ENCODE measurements at regions not wholly inside any gene's neighbourhood (a gene's known extent, or its start where the extent isn't known, plus 50 kb on each side); places are given as distances from the start of the nearest gene placed in this dataset.

DNA sequence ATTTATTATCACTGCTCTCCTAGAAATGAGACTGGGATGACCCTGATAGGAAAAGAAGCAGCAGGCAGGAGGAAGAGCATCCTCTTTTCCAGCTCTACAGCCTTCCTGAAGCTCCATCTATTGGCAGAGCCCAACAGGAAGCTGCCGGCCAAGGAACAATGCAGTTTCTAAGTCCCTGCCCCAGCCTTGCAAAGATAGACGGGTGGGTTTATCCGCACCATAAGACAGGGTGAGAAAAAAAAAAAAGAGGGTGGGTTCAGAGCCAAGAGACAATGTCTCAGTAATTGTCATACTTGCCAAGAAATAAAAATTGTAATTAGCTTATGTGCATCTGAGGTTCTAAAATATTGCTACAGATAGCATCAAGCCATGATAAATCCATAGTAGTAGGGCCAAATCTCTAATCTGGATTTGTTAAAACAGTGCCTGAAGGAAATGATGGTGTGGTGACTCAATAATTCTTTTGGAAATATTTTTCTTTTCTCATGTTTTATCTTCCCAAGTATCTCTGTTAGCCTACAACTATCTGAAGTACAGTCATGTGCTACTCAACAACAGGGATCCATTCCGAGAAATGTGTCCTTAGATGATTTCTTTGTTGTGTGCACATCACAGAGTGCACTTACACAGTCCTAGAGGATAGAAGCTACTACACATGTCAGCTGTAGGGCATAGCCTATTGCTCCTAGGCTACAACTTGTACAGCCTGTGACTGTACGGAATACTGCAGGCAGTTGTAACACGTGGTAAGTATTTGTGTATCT lies 242.9 kb upstream of the CXCL12 start:
- H3K4me3 Mint-ChIP-seq, result no peak overlapping the region

DNA sequence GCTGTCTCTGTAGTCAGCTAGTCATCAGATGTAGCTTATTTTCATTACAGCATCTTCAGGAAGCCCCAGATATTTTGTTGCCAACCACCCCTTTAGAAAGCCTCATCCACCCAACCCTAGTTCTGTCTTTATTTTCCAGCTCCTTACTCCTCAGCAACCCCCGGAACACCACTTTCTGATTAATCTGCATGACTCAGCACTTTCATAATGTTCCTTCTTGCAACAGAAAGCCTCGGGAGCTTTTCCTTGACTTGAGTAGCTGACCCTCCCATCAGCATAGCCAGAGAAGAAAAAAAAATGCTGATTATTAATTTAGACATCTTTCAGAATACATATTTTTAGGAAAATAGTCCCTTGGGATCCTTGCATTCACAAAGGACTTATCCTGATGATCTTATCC lies 244.0 kb upstream of the CXCL12 start:
- Mint-ChIP-seq H3K9me3 (peaks cover 0 to 5% (median 0%) of the 10 kb centered on the region in 6 donors), H3K4me3 (no peak overlapping the region), H3K36me3 (no peaks in the 10 kb centered on the region)

More for the DNA sequence above, 242.9 kb upstream of the CXCL12 start:
- Mint-ChIP-seq H3K36me3 (no peaks in the 10 kb centered on the region), H3K9me3 (peaks cover 0 to 5% (median 0%) of the 10 kb centered on the region in 6 donors), H3K4me1 (no peaks in the 10 kb centered on the region), H3K27me3 (ENCODE audit: low read depth in 3 of 3) (peaks cover 0 to 5% (median 2%) of the 10 kb centered on the region in 3 donors), H3K27ac (no peak overlapping the region)
- no peak for DNase-seq

GRCh38 chr10:44635176-44635575 lies 250.3 kb upstream of the CXCL12 start:
- H3K4me3 Mint-ChIP-seq, result no peak overlapping the region
- DNase-seq, result no peak
- peaks cover 0 to 8% (median 3%) of the 10 kb centered on the region in 6 donors for H3K9me3 Mint-ChIP-seq
- peaks cover 0 to 8% (median 0%) of the 10 kb centered on the region in 3 donors for H3K27me3 Mint-ChIP-seq (ENCODE audit: low read depth in 3 of 3)
- no peaks in the 10 kb centered on the region for H3K36me3 Mint-ChIP-seq
- H3K27ac Mint-ChIP-seq, result no peak overlapping the region
- no peaks in the 10 kb centered on the region for H3K4me1 Mint-ChIP-seq

More for the DNA sequence above, 244.0 kb upstream of the CXCL12 start:
- Mint-ChIP-seq H3K27ac (no peak overlapping the region), H3K4me1 (no peaks in the 10 kb centered on the region), H3K27me3 (ENCODE audit: low read depth in 3 of 3) (peaks cover 0 to 6% (median 2%) of the 10 kb centered on the region in 3 donors)
- DNase-seq, result no peak

DNA sequence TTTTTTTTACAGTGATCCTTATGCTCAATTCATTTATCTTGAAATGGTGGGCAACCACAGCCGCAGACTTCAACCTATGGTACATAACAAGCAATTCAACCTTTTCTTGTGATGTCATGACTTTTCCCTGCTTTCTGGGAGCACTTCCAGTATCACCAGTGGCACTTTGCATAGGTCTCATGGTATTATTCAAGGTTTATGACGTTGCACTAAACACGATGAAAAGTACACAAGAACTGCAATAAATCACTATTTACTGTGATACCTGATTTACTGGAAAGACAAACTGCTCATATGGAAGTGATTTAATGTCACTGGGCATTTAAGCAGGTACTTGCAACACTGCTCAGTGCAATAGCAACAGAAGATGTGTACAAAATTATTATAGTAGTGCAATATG lies 251.7 kb upstream of the CXCL12 start:
- Mint-ChIP-seq H3K27ac (no peak overlapping the region), H3K4me1 (no peaks in the 10 kb centered on the region), H3K9me3 (peaks cover 0 to 8% (median 3%) of the 10 kb centered on the region in 6 donors), H3K4me3 (no peak overlapping the region), H3K36me3 (no peaks in the 10 kb centered on the region), H3K27me3 (ENCODE audit: low read depth in 3 of 3) (peaks cover 0 to 6% (median 0%) of the 10 kb centered on the region in 3 donors)
- no peak for DNase-seq

DNA sequence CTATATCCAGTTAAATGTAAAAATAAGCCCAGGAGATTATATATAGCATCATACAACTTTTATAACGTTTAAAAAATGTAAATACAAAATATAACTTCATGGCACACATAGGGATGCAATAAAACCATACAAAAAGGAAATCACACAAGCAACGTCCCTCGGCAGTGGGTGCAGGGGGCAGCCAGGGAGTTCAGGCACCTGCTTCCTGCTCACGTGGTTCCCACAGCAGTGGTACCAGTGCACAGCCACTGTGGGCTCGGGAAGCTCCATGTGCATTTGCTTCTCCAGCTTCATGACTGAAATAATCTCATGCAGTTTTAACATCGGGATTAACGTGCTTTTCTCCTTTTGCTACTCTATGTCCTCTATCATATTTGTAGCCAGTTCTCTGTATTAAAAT lies 255.5 kb upstream of the CXCL12 start:
- Mint-ChIP-seq H3K9me3 (peaks cover 0 to 11% (median 3%) of the 10 kb centered on the region in 6 donors), H3K27ac (no peak overlapping the region), H3K4me3 (no peak overlapping the region), H3K4me1 (no peaks in the 10 kb centered on the region), H3K36me3 (no peaks in the 10 kb centered on the region), H3K27me3 (ENCODE audit: low read depth in 3 of 3) (peaks cover 0 to 9% (median 1%) of the 10 kb centered on the region in 3 donors)
- DNase-seq, result no peak

GRCh38 chr10:44647473-44647872 lies 262.6 kb upstream of the CXCL12 start:
- no peak for DNase-seq
- H3K36me3 Mint-ChIP-seq, result no peaks in the 10 kb centered on the region
- H3K27ac Mint-ChIP-seq, result no peak overlapping the region
- peaks cover 0 to 6% (median 1%) of the 10 kb centered on the region in 3 donors for H3K27me3 Mint-ChIP-seq (ENCODE audit: low read depth in 3 of 3)
- no peaks in the 10 kb centered on the region for H3K4me1 Mint-ChIP-seq
- peaks cover 0 to 8% (median 1%) of the 10 kb centered on the region in 6 donors for H3K9me3 Mint-ChIP-seq
- H3K4me3 Mint-ChIP-seq, result no peak overlapping the region

DNA sequence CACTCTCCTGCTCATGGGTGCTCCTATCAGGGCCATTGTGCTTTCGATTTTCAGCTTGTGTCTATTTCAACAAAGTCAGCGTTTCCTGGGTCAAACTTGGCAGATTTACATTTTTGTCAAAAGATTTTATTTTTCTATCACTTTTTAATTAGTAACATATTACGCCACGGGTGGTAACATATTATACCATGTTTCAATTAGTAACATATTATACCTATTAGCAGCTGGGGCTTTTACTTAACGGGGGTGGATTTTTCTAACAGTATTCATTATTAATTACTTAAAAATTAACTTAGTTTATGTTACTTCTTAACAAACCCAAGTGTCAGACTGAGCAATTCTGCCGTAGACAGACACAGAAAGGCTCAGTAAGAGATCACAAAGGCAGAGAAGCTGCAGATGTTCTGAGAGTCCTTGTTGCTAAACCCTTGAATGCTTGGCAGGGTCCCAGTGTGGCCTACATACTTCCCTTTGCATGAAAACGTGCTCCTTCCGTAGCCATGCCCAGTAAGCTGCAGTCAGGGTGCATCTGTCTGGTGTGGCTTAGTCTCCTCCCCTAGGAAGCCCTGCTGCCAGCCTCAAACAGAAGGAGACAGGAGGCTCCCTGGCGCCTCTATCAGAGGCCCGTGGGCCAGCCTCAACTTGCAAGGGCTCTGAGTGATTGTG lies 263.1 kb upstream of the CXCL12 start:
- Mint-ChIP-seq H3K27me3 (ENCODE audit: low read depth in 3 of 3) (peaks cover 0 to 6% (median 1%) of the 10 kb centered on the region in 3 donors), H3K27ac (no peak overlapping the region), H3K9me3 (peaks cover 0 to 8% (median 0%) of the 10 kb centered on the region in 6 donors), H3K36me3 (no peaks in the 10 kb centered on the region), H3K4me1 (no peaks in the 10 kb centered on the region), H3K4me3 (no peak overlapping the region)
- no peak for DNase-seq

DNA sequence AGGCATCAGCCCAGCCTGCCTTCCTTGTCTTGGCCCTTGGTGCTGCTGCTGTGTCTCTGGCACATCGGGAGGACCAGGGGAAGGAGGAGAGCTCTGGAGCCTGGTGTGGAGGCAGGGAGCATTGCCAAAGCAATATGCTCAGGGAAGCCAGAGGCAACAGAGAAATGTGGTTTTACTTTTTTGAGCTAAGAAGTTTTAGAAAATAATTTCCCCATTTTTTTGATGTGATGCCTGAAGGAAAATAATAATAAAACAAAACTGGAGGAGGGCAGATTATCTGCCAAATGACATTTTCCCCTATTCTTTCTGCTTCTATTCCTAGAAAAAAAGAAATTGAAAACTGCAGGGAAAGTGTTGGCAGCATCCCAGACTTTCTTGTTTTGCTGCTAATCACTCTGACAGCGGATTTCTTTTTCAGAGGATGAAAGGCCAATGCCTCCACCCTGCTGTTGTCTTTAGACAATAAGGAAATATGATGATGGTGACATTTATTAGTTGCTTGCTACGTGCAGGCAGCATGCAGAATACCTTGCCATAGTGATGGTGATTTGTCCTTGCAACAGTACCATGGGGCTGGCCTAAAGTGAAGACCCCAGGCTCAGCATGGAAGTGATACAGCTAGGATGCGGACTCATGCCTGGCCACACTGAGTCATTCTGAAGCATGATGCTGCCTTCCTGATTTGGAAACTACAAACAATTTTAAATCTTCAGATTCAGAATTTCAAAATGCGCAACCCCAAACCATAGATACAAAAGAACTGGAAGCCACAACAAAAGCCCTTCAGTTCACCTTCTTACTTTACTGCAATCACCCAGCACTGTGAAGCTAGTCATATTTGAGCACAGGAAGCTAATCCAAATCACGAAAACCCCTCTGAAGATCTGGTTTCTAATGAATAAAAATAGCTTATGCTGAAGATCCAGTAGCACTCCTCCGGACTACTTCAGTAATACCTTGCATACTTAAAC lies 260.2 kb upstream of the TMEM72 start:
- Mint-ChIP-seq H3K27ac (no peak overlapping the region), H3K4me1 (no peaks in the 10 kb centered on the region), H3K9me3 (no peaks in the 10 kb centered on the region), H3K27me3 (ENCODE audit: low read depth in 3 of 3) (peaks cover 0 to 2% (median 0%) of the 10 kb centered on the region in 3 donors), H3K36me3 (no peaks in the 10 kb centered on the region), H3K4me3 (no peak overlapping the region)
- no peak for DNase-seq

DNA sequence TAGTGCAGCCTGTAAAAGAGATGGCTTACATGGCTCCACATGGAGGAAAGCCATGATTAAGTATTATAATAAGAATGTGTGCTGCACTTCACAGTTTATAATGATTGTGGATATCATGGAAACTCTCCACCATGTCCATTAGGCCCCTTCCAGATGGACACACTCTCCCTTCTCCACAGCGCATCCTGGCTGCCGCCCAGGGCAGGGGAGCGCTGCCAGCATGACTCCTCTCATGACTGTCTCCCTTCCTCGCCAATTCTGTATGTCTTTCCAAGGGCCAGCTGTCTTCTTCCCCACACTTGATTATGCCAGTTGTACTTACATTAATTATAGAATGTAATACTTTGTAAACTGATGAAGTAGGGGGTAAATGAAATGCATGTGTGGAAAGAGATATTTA lies 259.3 kb upstream of the TMEM72 start:
- DNase-seq, result no peak
- Mint-ChIP-seq H3K4me1 (no peaks in the 10 kb centered on the region), H3K9me3 (no peaks in the 10 kb centered on the region), H3K27me3 (ENCODE audit: low read depth in 3 of 3) (peaks cover 0 to 2% (median 0%) of the 10 kb centered on the region in 3 donors), H3K36me3 (no peaks in the 10 kb centered on the region), H3K4me3 (no peak overlapping the region), H3K27ac (peak overlapping the region in 1 of 6 donors; percentile 17)

- no peak for DNase-seq
- Mint-ChIP-seq H3K36me3 (no peaks in the 10 kb centered on the region), H3K4me3 (no peak overlapping the region), H3K27ac (no peak overlapping the region), H3K27me3 (ENCODE audit: low read depth in 3 of 3) (peaks cover 0 to 2% (median 2%) of the 10 kb centered on the region in 3 donors), H3K4me1 (no peaks in the 10 kb centered on the region), H3K9me3 (peaks cover 0 to 6% (median 0%) of the 10 kb centered on the region in 6 donors)
Measured at GRCh38 chr10:44659320-44659719, 251.8 kb upstream of the TMEM72 start.

- no peak for DNase-seq
- Mint-ChIP-seq H3K9me3 (peaks cover 0 to 6% (median 0%) of the 10 kb centered on the region in 6 donors), H3K27ac (no peak overlapping the region), H3K27me3 (ENCODE audit: low read depth in 3 of 3) (peaks cover 0 to 2% (median 2%) of the 10 kb centered on the region in 3 donors), H3K36me3 (no peaks in the 10 kb centered on the region), H3K4me1 (no peaks in the 10 kb centered on the region), H3K4me3 (no peak overlapping the region)
Measured at GRCh38 chr10:44660271-44660670, 250.9 kb upstream of the TMEM72 start.

DNA sequence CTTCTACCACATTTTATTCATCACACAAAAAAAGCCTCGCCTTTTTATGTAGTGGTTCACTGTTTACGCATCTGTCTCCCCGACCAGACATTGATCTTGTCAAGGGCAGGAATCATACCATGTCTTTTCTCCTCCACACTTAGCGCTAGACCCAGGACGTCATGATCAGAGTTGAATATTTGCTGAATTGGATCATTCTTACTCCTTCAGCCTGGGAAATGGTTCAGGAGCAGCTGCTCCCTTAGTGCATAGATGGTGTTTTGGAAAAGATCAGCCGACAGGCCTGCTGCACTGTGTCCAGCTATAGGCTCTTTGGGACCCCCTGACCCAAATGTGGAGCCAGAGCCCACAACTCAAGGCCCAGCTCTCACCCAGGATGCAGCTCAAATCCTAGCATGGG lies 249.1 kb upstream of the TMEM72 start:
- H3K4me1 Mint-ChIP-seq, result no peaks in the 10 kb centered on the region
- no peak for DNase-seq
- no peak overlapping the region for H3K27ac Mint-ChIP-seq
- H3K27me3 Mint-ChIP-seq (ENCODE audit: low read depth in 3 of 3), result peaks cover 0 to 2% (median 0%) of the 10 kb centered on the region in 3 donors
- peaks cover 0 to 6% (median 0%) of the 10 kb centered on the region in 6 donors for H3K9me3 Mint-ChIP-seq
- H3K4me3 Mint-ChIP-seq, result no peak overlapping the region
- H3K36me3 Mint-ChIP-seq, result no peaks in the 10 kb centered on the region

DNA sequence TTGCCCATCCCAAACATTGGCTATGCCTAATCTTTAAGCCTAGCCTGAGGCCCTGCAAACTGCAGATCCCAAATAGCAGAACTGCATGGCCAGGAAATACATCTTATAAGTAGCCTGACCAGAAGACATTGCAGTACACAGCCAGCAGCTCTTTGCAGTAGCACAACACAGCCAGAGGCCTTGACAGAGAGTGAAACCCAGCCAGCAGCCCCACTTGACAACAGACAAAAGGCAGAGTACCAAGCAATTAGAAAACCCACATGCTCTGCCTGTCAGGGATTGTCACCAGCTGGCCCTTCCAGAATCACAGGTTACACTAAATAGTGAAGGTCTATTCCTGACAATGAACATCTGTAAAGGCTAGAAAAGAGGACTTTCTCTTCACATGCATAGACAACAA lies 242.8 kb upstream of the TMEM72 start:
- H3K4me3 Mint-ChIP-seq, result no peak overlapping the region
- peaks cover 0 to 5% (median 1%) of the 10 kb centered on the region in 3 donors for H3K27me3 Mint-ChIP-seq (ENCODE audit: low read depth in 3 of 3)
- peaks cover 0 to 1% (median 0%) of the 10 kb centered on the region in 6 donors for H3K9me3 Mint-ChIP-seq
- no peak overlapping the region for H3K27ac Mint-ChIP-seq
- no peak for DNase-seq
- no peaks in the 10 kb centered on the region for H3K4me1 Mint-ChIP-seq
- no peaks in the 10 kb centered on the region for H3K36me3 Mint-ChIP-seq

Data from immature natural killer cell (primary cell).